ENCODE measurements at regions not wholly inside any gene's neighbourhood (a gene's known extent, or its start where the extent isn't known, plus 50 kb on each side); places are given as distances from the start of the nearest gene placed in this dataset.

GRCh38 chrX:134718105-134718965 lies 60.1 kb upstream of the PLAC1 start:
- no peaks in the 10 kb centered on the region for H3K36me3 ChIP-seq
- H3K4me1 ChIP-seq (ENCODE audit: control insufficient read depth in 1 of 2, insufficient read depth in 1 of 2, low read depth in 1 of 2, low read length in 1 of 2) = peaks cover 7% of the 10 kb centered on the region in 2 experiments
- H3K27me3 ChIP-seq = no peaks in the 10 kb centered on the region
- H3K4me3 ChIP-seq (ENCODE audit: low read depth in 1 of 2, low read length in 1 of 2) = no peak overlapping the region
- H3K9me3 ChIP-seq = no peaks in the 10 kb centered on the region
- no peak for TF ChIP-seq CTCF (IDR thresholded peaks at IDR 0.05)
- no peak overlapping the region for H3K27ac ChIP-seq

GRCh38 chrX:134717698-134718097 lies 59.4 kb upstream of the PLAC1 start:
- Histone ChIP-seq H3K4me3 (ENCODE audit: low read depth in 1 of 2, low read length in 1 of 2) (no peak overlapping the region), H3K36me3 (no peaks in the 10 kb centered on the region), H3K27me3 (no peaks in the 10 kb centered on the region), H3K27ac (no peak overlapping the region), H3K9me3 (no peaks in the 10 kb centered on the region), H3K4me1 (ENCODE audit: control insufficient read depth in 1 of 2, insufficient read depth in 1 of 2, low read depth in 1 of 2, low read length in 1 of 2) (peaks cover 7% of the 10 kb centered on the region in 2 experiments)
- no peak for TF ChIP-seq CTCF (IDR thresholded peaks at IDR 0.05)

- Histone ChIP-seq H3K27me3 (no peaks in the 10 kb centered on the region), H3K4me3 (ENCODE audit: low read depth in 1 of 2, low read length in 1 of 2) (no peak overlapping the region), H3K4me1 (ENCODE audit: control insufficient read depth in 1 of 2, insufficient read depth in 1 of 2, low read depth in 1 of 2, low read length in 1 of 2) (peaks cover 7% of the 10 kb centered on the region in 2 experiments), H3K36me3 (no peaks in the 10 kb centered on the region), H3K27ac (no peak overlapping the region), H3K9me3 (no peaks in the 10 kb centered on the region)
- no peak for TF ChIP-seq CTCF (IDR thresholded peaks at IDR 0.05)
These were observed 58.3 kb upstream of the PLAC1 start for GRCh38 chrX:134716620-134717012.

GRCh38 chrX:134715930-134716619 lies 57.8 kb upstream of the PLAC1 start:
- H3K4me1 ChIP-seq (ENCODE audit: control insufficient read depth in 1 of 2, insufficient read depth in 1 of 2, low read depth in 1 of 2, low read length in 1 of 2) = peaks cover 7% of the 10 kb centered on the region in 2 experiments
- no peak for TF ChIP-seq CTCF (IDR thresholded peaks at IDR 0.05)
- no peak overlapping the region for H3K4me3 ChIP-seq (ENCODE audit: low read depth in 1 of 2, low read length in 1 of 2)
- no peak overlapping the region for H3K27ac ChIP-seq
- H3K9me3 ChIP-seq = no peaks in the 10 kb centered on the region
- H3K36me3 ChIP-seq = no peaks in the 10 kb centered on the region
- no peaks in the 10 kb centered on the region for H3K27me3 ChIP-seq

GRCh38 chrX:134714633-134715110 lies 56.4 kb upstream of the PLAC1 start:
- Histone ChIP-seq H3K27me3 (no peaks in the 10 kb centered on the region), H3K36me3 (no peaks in the 10 kb centered on the region), H3K4me1 (ENCODE audit: control insufficient read depth in 1 of 2, insufficient read depth in 1 of 2, low read depth in 1 of 2, low read length in 1 of 2) (peaks cover 7% of the 10 kb centered on the region in 2 experiments), H3K9me3 (no peaks in the 10 kb centered on the region), H3K27ac (no peak overlapping the region), H3K4me3 (ENCODE audit: low read depth in 1 of 2, low read length in 1 of 2) (no peak overlapping the region)
- TF ChIP-seq CTCF (IDR thresholded peaks at IDR 0.05) = no peak

Data from neutrophil (primary cell).